Lung (tissue), 11 donors: ENCODE measurements at regions not wholly inside any gene's neighbourhood (a gene's known extent, or its start where the extent isn't known, plus 50 kb on each side); places are given as distances from the start of the nearest gene placed in this dataset.

ENCODE experiments used
- ATAC-seq: fragments of 200-7000 bp; cut with Tn5 transposase; one replicate; pipeline ENCODE4 v1.9.1; 2020; ENCODE audit warnings: moderate number of reproducible peaks; ENCODE audit not compliant: insufficient read depth, low FRiP score
- DNase-seq, 3 donors: peaks; one replicate each; pipeline ENCODE4 v3.0.0-alpha.2; 2013 to 2017
- H3K27ac ChIP-seq, 2 donors: one replicate each; pipeline ENCODE4 v1.5.1; 2013; ENCODE audit warnings: mild to moderate bottlenecking in 2 of 2, moderate library complexity in 2 of 2, control low read depth in 1 of 2, inconsistent platforms in 1 of 2, low read depth in 1 of 2, low read length in 1 of 2
- H3K27me3 ChIP-seq, 3 donors: one replicate each; pipeline ENCODE4 v1.5.1; 2013; ENCODE audit warnings: low read length in 2 of 3; ENCODE audit not compliant: control insufficient read depth in 3 of 3, insufficient read depth in 3 of 3
- H3K36me3 ChIP-seq, 4 donors: one replicate each; pipeline ENCODE4 v1.5.1; 2013; ENCODE audit warnings: low read length in 4 of 4, mild to moderate bottlenecking in 1 of 4, moderate library complexity in 1 of 4; ENCODE audit not compliant: control insufficient read depth in 4 of 4, insufficient read depth in 4 of 4
- H3K4me1 ChIP-seq, 5 donors: one replicate each; pipeline ENCODE4 v1.5.1; 2013; ENCODE audit warnings: low read length in 5 of 5, mild to moderate bottlenecking in 2 of 5, moderate library complexity in 1 of 5; ENCODE audit not compliant: control insufficient read depth in 5 of 5, insufficient read depth in 5 of 5
- H3K4me3 ChIP-seq: one replicate; pipeline ENCODE4 v1.5.1; 2013; ENCODE audit warnings: mild to moderate bottlenecking, control low read depth, moderate library complexity
- H3K9ac ChIP-seq, 2 donors: one replicate each; pipeline ENCODE4 v1.5.1; 2013; ENCODE audit warnings: low read length in 2 of 2, control low read depth in 1 of 2; ENCODE audit not compliant: insufficient read depth in 1 of 2
- H3K9me3 ChIP-seq, 4 donors: one replicate each; pipeline ENCODE4 v1.5.1; 2013; ENCODE audit warnings: low read length in 3 of 4, mild to moderate bottlenecking in 1 of 4, moderate library complexity in 1 of 4; ENCODE audit not compliant: control insufficient read depth in 4 of 4, insufficient read depth in 3 of 4
- WGBS, 2 donors: extraction: QIAGEN DNeasy Blood & Tissue Kit; methylation state at CpG; one replicate each; pipeline ENCODE4 v1.1.7; 2013; 5-methylcytosine and 5-hydroxymethylcytosine counted together
- TF ChIP-seq, protein P1 (sequence below): IDR thresholded peaks from 2 replicates; pipeline ENCODE4 v1.5.1; 2012; ENCODE audit warnings: mild to moderate bottlenecking; ENCODE audit errors: control extremely low read depth, extremely low read depth
- donor health status: control.
- donor health status: control.
- donor health status: Bipolar disorder and iron deficiency.
- donor health status: healthy.
- donor health status: DM: yes; HTN: yes; CAD: no.

DNA sequence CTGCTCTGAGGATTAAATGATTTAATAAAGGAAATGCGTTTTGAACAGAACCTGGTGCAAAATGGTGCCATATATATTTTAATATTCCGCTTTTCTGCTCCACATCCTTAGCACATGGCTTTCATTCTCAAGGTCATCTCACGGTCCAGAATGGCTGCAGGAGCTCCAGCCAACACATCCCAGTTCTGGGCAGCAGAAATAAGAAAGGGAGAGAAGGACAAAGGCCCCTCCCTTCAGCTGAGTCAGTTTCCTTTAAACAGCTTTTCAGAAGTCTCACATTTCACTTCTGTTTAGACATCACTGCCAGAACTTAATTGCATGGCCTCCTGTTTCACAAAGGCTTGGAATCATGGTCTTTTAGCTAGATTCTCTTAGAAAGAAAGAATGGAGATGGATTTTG, 75.2 kb upstream of the LRRN2 start:
- no peaks in the 10 kb centered on the region for H3K36me3 ChIP-seq
- ATAC-seq = no peak
- no peak overlapping the region for H3K9ac ChIP-seq
- H3K9me3 ChIP-seq = peaks cover 0 to 4% (median 0%) of the 10 kb centered on the region in 4 donors
- H3K27me3 ChIP-seq = peaks cover 0 to 6% (median 2%) of the 10 kb centered on the region in 3 donors
- peaks cover 0 to 4% (median 0%) of the 10 kb centered on the region in 5 donors for H3K4me1 ChIP-seq
- 92 to 93% methylated on average over 3 of the region's 3 CpGs for WGBS, 2 donors
- no peak overlapping the region for H3K27ac ChIP-seq
- no peak for DNase-seq
- TF ChIP-seq, protein P1, sequence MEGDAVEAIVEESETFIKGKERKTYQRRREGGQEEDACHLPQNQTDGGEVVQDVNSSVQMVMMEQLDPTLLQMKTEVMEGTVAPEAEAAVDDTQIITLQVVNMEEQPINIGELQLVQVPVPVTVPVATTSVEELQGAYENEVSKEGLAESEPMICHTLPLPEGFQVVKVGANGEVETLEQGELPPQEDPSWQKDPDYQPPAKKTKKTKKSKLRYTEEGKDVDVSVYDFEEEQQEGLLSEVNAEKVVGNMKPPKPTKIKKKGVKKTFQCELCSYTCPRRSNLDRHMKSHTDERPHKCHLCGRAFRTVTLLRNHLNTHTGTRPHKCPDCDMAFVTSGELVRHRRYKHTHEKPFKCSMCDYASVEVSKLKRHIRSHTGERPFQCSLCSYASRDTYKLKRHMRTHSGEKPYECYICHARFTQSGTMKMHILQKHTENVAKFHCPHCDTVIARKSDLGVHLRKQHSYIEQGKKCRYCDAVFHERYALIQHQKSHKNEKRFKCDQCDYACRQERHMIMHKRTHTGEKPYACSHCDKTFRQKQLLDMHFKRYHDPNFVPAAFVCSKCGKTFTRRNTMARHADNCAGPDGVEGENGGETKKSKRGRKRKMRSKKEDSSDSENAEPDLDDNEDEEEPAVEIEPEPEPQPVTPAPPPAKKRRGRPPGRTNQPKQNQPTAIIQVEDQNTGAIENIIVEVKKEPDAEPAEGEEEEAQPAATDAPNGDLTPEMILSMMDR = no peak
- H3K4me3 ChIP-seq = no peak overlapping the region

DNA sequence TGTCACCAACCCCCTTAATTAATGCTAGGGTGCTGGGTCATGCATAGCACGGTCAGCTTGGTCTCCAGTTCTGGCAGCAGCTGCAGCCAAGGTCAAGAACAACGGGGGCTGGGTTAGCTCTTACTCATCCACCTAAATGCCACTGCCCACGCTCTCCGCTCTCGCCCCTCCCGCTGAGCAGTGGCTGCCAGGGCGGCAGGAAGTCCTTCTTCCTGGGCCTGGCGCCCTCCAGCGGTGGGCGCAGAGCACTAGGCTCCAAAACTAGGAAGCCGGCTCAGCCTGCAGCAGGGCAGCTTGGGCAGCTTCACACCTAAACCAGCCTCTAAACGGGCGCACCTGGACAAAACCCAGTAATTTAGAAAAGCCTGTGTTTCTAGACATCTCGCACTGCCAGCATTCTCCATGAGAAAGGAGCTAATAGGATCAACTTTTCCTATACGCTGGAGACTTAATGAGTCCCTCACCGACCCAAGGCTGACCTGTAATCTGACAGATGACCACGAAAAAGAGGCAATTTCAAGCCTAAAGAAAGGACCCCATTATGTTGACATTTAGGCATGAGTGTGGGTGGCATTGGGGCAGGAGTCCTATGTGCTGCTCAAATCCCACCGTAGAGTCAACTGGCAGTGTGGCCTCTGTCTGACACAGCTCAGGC, 78.4 kb upstream of the LRRN2 start:
- 16 to 20% methylated on average over 18 of the region's 18 CpGs for WGBS, 2 donors
- ATAC-seq = peak; percentile 89
- peaks cover 0 to 4% (median 0%) of the 10 kb centered on the region in 4 donors for H3K9me3 ChIP-seq
- H3K27me3 ChIP-seq = peaks cover 0 to 8% (median 6%) of the 10 kb centered on the region in 3 donors
- no peak overlapping the region for H3K9ac ChIP-seq
- no peak overlapping the region for H3K4me3 ChIP-seq
- TF ChIP-seq, protein P1 = peak; percentile 63
- H3K36me3 ChIP-seq = no peaks in the 10 kb centered on the region
- H3K4me1 ChIP-seq = peaks cover 0 to 4% (median 0%) of the 10 kb centered on the region in 5 donors
- peak; percentile 39 to 61 (median 56) for DNase-seq
- no peak overlapping the region for H3K27ac ChIP-seq

DNA sequence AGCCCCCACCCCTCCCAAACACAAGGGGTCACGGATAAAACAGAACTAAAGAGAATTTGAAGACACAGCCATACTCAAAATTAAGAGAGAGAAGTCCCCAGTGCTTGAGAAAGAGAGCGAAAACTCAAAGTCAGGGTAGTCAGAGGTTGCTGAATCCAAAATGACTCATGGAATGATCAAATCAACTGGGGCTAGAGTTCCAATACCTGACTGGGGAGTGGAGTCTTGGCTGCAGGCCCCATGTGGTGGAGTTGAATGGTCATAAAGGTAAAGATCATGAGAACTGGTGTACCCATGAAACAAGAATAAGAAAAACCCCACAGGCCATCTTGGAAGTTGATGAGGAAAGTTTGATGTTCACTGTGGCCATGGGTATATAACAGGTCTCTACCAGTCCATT, 84.5 kb upstream of the LRRN2 start:
- WGBS, 2 donors = 75 to 85% methylated on average over 2 of the region's 2 CpGs
- Histone ChIP-seq H3K9ac (no peak overlapping the region), H3K4me1 (no peaks in the 10 kb centered on the region), H3K27ac (no peak overlapping the region), H3K27me3 (peaks cover 0 to 11% (median 6%) of the 10 kb centered on the region in 3 donors), H3K4me3 (no peak overlapping the region), H3K9me3 (peaks cover 0 to 4% (median 0%) of the 10 kb centered on the region in 4 donors), H3K36me3 (no peaks in the 10 kb centered on the region)
- ATAC-seq (no peak), DNase-seq (no peak)
- TF ChIP-seq, protein P1 = no peak

DNA sequence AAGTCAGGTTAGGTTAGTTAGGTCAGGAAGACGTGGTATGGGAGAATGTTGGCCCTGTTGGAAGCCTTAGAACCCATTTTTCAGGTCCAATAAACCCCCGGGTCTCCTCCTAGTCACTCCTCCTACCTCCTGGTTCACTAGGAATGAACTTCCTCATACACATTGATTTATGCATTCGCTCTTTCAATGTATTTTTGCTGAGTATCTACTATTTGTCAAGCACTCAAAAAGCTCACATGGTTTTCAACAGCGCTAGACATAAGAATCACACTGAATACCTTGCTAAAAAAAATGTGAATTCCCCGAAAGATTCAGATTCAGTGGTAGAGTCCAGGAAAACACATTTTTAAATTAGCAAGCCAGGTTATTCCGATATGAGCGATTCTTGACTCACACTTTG, 85.8 kb upstream of the LRRN2 start:
- 77 to 92% methylated on average over 7 of the region's 7 CpGs for WGBS, 2 donors
- H3K27ac ChIP-seq = no peak overlapping the region
- peaks cover 0 to 4% (median 0%) of the 10 kb centered on the region in 4 donors for H3K9me3 ChIP-seq
- no peak for DNase-seq
- H3K4me3 ChIP-seq = no peak overlapping the region
- H3K27me3 ChIP-seq = peaks cover 0 to 12% (median 2%) of the 10 kb centered on the region in 3 donors
- H3K9ac ChIP-seq = no peak overlapping the region
- ATAC-seq = no peak
- no peaks in the 10 kb centered on the region for H3K36me3 ChIP-seq
- TF ChIP-seq, protein P1 = no peak
- no peaks in the 10 kb centered on the region for H3K4me1 ChIP-seq
